ENCODE measurements at regions not wholly inside any gene's neighbourhood (a gene's known extent, or its start where the extent isn't known, plus 50 kb on each side); places are given as distances from the start of the nearest gene placed in this dataset.
A peak's percentile ranks its signal among the peaks of the same experiment; 100 is the strongest.

DNA sequence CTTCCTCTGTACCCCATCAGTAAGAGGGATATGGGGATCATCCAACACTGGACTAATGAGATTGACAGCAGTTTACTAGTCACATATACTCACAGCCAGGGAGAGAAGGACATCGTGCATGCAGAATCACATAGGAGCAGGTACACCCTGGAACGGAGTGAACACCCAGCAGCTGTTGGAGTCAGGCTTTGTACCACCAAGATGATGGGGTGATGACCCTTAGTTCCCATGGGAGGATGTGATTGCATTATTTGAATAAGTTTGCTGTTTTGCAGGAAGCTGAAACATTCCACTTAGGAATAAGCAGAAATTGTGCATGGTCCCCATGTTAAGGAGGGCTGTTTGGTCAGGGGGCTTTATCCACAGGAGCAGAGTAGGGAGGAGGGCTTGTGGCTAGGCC lies 482.7 kb upstream of the PDZRN3 start:
- 53 to 87% (median 75%) methylated on average over 2 of the region's 2 CpGs for WGBS, 5 donors
- Histone ChIP-seq H3K9me3 (no peaks in the 10 kb centered on the region), H3K36me3 (no peaks in the 10 kb centered on the region), H3K27me3 (no peaks in the 10 kb centered on the region), H3K27ac (no peak overlapping the region), H3K4me1 (peaks cover 0 to 9% (median 0%) of the 10 kb centered on the region in 4 donors), H3K4me3 (no peak overlapping the region)
- no peak for DNase-seq
- TF ChIP-seq, protein P1, sequence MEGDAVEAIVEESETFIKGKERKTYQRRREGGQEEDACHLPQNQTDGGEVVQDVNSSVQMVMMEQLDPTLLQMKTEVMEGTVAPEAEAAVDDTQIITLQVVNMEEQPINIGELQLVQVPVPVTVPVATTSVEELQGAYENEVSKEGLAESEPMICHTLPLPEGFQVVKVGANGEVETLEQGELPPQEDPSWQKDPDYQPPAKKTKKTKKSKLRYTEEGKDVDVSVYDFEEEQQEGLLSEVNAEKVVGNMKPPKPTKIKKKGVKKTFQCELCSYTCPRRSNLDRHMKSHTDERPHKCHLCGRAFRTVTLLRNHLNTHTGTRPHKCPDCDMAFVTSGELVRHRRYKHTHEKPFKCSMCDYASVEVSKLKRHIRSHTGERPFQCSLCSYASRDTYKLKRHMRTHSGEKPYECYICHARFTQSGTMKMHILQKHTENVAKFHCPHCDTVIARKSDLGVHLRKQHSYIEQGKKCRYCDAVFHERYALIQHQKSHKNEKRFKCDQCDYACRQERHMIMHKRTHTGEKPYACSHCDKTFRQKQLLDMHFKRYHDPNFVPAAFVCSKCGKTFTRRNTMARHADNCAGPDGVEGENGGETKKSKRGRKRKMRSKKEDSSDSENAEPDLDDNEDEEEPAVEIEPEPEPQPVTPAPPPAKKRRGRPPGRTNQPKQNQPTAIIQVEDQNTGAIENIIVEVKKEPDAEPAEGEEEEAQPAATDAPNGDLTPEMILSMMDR (IDR thresholded peaks at IDR 0.05) = no peak
- TF ChIP-seq POLR2A (IDR thresholded peaks at IDR 0.05) (no peak), EP300 (IDR thresholded peaks at IDR 0.05) (no peak), POLR2AphosphoS5 (IDR thresholded peaks at IDR 0.05) (no peak)
- intact Hi-C loops (cut with DNase I; ENCODE audit: low total_unique reads) = no loop called here

GRCh38 chr3:74106925-74107324 lies 482.2 kb upstream of the PDZRN3 start:
- Histone ChIP-seq H3K27ac (no peak overlapping the region), H3K36me3 (no peaks in the 10 kb centered on the region), H3K27me3 (no peaks in the 10 kb centered on the region), H3K4me1 (peaks cover 0 to 8% (median 0%) of the 10 kb centered on the region in 4 donors), H3K9me3 (no peaks in the 10 kb centered on the region), H3K4me3 (no peak overlapping the region)
- DNase-seq = peak in 1 of 2 donors; percentile 33
- intact Hi-C loops (cut with DNase I; ENCODE audit: low total_unique reads) = no loop called here
- WGBS, 5 donors = 5 to 33% (median 14%) methylated on average over 2 of the region's 2 CpGs
- TF ChIP-seq POLR2A (IDR thresholded peaks at IDR 0.05) = no peak
- TF ChIP-seq, protein P1 (IDR thresholded peaks at IDR 0.05) = no peak
- no peak for TF ChIP-seq POLR2AphosphoS5 (IDR thresholded peaks at IDR 0.05)
- TF ChIP-seq EP300 (IDR thresholded peaks at IDR 0.05) = no peak

DNA sequence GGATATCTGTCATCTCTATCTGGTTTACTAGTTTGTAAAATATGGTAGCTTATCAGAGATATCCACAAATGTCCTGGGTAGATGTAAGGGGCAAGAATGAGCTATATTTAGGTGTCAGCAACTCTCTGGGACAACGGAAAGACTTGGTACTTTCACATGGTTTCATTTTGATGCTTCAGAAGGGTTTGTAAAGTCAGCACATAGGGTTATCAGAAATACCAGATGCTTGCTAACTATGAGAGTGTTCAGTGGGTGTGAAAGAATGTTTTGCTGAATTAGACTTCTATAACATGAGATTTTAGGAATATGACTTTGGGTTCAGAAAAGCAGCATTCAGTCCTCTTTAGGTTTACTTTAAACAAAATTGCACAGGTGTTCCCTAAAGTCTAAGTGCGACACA lies 466.5 kb upstream of the PDZRN3 start:
- Histone ChIP-seq H3K27ac (no peak overlapping the region), H3K4me3 (no peak overlapping the region), H3K4me1 (no peaks in the 10 kb centered on the region), H3K9me3 (no peaks in the 10 kb centered on the region), H3K36me3 (no peaks in the 10 kb centered on the region), H3K27me3 (no peaks in the 10 kb centered on the region)
- intact Hi-C loops (cut with DNase I; ENCODE audit: low total_unique reads) = no loop called here
- DNase-seq = no peak
- no peak for TF ChIP-seq EP300 (IDR thresholded peaks at IDR 0.05)
- TF ChIP-seq POLR2A (IDR thresholded peaks at IDR 0.05) = no peak
- no peak for TF ChIP-seq POLR2AphosphoS5 (IDR thresholded peaks at IDR 0.05)
- TF ChIP-seq, protein P1 (IDR thresholded peaks at IDR 0.05) = no peak
- 45 to 71% (median 65%) methylated on average over 2 of the region's 2 CpGs for WGBS, 5 donors

- WGBS, 5 donors = 68 to 88% (median 84%) methylated on average over 1 of the region's 1 CpG
- DNase-seq = no peak
- H3K4me1 ChIP-seq = no peaks in the 10 kb centered on the region
These were observed 465.1 kb upstream of the PDZRN3 start for GRCh38 chr3:74089814-74090213.

DNA sequence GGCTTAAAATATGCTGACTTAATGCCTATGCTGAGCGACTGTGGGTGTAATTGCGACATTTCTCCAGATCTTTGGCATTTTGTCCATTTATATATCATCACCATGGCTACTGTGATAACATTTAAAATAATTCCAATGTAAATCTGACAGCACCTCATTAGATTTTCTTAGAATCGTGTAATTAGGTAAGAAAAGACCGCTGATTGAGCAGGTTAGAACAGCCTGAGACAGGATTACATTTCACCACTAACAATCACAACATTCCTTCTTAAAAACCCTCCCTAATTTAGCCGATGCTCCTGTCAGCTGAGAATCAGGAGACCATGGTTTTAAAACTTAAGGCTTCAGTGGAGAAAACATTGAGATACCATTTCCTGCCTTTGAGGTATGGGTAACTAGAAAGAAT lies 455.3 kb upstream of the PDZRN3 start:
- H3K9me3 ChIP-seq = no peaks in the 10 kb centered on the region
- 69 to 87% (median 72%) methylated on average over 5 of the region's 5 CpGs for WGBS, 5 donors
- no peaks in the 10 kb centered on the region for H3K27me3 ChIP-seq
- no peak overlapping the region for H3K4me3 ChIP-seq
- intact Hi-C loops (cut with DNase I; ENCODE audit: low total_unique reads) = no loop called here
- TF ChIP-seq EP300 (IDR thresholded peaks at IDR 0.05) = no peak
- no peak for TF ChIP-seq POLR2A (IDR thresholded peaks at IDR 0.05)
- no peak for TF ChIP-seq POLR2AphosphoS5 (IDR thresholded peaks at IDR 0.05)
- TF ChIP-seq, protein P1 (IDR thresholded peaks at IDR 0.05) = no peak
- no peak for DNase-seq
- no peaks in the 10 kb centered on the region for H3K36me3 ChIP-seq
- H3K4me1 ChIP-seq = no peaks in the 10 kb centered on the region
- H3K27ac ChIP-seq = no peak overlapping the region

More at GRCh38 chr3:74089814-74090213, 465.1 kb upstream of the PDZRN3 start:
- H3K4me3 ChIP-seq = no peak overlapping the region
- intact Hi-C loops (cut with DNase I; ENCODE audit: low total_unique reads) = no loop called here
- no peaks in the 10 kb centered on the region for H3K9me3 ChIP-seq
- no peak for TF ChIP-seq EP300 (IDR thresholded peaks at IDR 0.05)
- no peaks in the 10 kb centered on the region for H3K27me3 ChIP-seq
- H3K36me3 ChIP-seq = no peaks in the 10 kb centered on the region
- no peak overlapping the region for H3K27ac ChIP-seq

Data from stomach (tissue), 8 donors.